ENCODE measurements at regions not wholly inside any gene's neighbourhood (a gene's known extent, or its start where the extent isn't known, plus 50 kb on each side); places are given as distances from the start of the nearest gene placed in this dataset.

GRCh38 chr1:218625393-218625792 lies 280.3 kb downstream of the TGFB2 start:
- no peak for DNase-seq (ENCODE audit: low read depth, low spot score)
- intact Hi-C loops (cut with micrococcal nuclease): no loop called here

More at GRCh38 chr1:218625393-218625792, 280.3 kb downstream of the TGFB2 start:
- Histone ChIP-seq H3K9me3 (ENCODE audit: control insufficient read depth in 1 of 2, insufficient read depth in 1 of 2, low read depth in 1 of 2, low read length in 2 of 2) (no peaks in the 10 kb centered on the region; a peak in 1 of 4 replicates), H4K20me1 (ENCODE audit: insufficient read depth) (no peaks in the 10 kb centered on the region), H3K79me2 (ENCODE audit: insufficient read depth, low read length) (no peaks in the 10 kb centered on the region), H3K4me3 (replicated peaks in 1 of 2; ENCODE audit: low read depth in 1 of 2, low read length in 2 of 2) (no peak overlapping the region), H3K27ac (ENCODE audit: low read depth, low read length) (no peak overlapping the region), H3K4me2 (ENCODE audit: low read length) (no peak overlapping the region), H3K4me1 (ENCODE audit: control insufficient read depth in 1 of 2, insufficient read depth in 2 of 2, low read length in 2 of 2) (no peaks in the 10 kb centered on the region), H3K9ac (ENCODE audit: low read length) (no peak overlapping the region), H2AFZ (ENCODE audit: low read depth, low read length, poor library complexity, severe bottlenecking) (no peak overlapping the region), H3K36me3 (ENCODE audit: control insufficient read depth in 1 of 2, insufficient read depth in 2 of 2, low read length in 2 of 2) (no peaks in the 10 kb centered on the region), H3K9me2 (ENCODE audit: insufficient read depth) (no peaks in the 10 kb centered on the region), H3K27me3 (ENCODE audit: insufficient read depth, low read length) (no peaks in the 10 kb centered on the region)
- ChIA-PET POLR2A (no interaction called here), RAD21 (ENCODE audit: low non-redundant PET in 1 of 2, low total read pairs in 2 of 2, uncharacterized antibody in 2 of 2, unreplicated experiment in 2 of 2) (no interaction called here), CTCF (no interaction called here)
- TF ChIP-seq MAX (IDR thresholded peaks at IDR 0.05) (no peak), EGR1 (IDR thresholded peaks at IDR 0.05; ENCODE audit: low read depth) (no peak), YY1 (IDR thresholded peaks at IDR 0.05; ENCODE audit: extremely low read depth, insufficient replicate concordance, low read depth, low read length) (no peak), SIN3A (IDR thresholded peaks at IDR 0.05; ENCODE audit: low read depth) (no peak), ZFX (IDR thresholded peaks at IDR 0.05) (no peak), ZNF274 (IDR thresholded peaks at IDR 0.05; ENCODE audit: low read depth, low read length) (no peak), RAD21 (IDR thresholded peaks at IDR 0.05; ENCODE audit: low read depth) (no peak), TCF7L2 (IDR thresholded peaks at IDR 0.05; ENCODE audit: borderline replicate concordance, extremely low read depth, insufficient read depth, insufficient read length) (no peak)
- TF ChIP-seq, protein P1, sequence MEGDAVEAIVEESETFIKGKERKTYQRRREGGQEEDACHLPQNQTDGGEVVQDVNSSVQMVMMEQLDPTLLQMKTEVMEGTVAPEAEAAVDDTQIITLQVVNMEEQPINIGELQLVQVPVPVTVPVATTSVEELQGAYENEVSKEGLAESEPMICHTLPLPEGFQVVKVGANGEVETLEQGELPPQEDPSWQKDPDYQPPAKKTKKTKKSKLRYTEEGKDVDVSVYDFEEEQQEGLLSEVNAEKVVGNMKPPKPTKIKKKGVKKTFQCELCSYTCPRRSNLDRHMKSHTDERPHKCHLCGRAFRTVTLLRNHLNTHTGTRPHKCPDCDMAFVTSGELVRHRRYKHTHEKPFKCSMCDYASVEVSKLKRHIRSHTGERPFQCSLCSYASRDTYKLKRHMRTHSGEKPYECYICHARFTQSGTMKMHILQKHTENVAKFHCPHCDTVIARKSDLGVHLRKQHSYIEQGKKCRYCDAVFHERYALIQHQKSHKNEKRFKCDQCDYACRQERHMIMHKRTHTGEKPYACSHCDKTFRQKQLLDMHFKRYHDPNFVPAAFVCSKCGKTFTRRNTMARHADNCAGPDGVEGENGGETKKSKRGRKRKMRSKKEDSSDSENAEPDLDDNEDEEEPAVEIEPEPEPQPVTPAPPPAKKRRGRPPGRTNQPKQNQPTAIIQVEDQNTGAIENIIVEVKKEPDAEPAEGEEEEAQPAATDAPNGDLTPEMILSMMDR (IDR thresholded peaks at IDR 0.05 in 2 of 3, conservative IDR thresholded peaks at IDR 0.05 in 1 of 3; ENCODE audit: borderline replicate concordance in 1 of 3, insufficient read depth in 1 of 3, low read depth in 2 of 3, low read length in 2 of 3): no peak
- TF ChIP-seq, protein P2, sequence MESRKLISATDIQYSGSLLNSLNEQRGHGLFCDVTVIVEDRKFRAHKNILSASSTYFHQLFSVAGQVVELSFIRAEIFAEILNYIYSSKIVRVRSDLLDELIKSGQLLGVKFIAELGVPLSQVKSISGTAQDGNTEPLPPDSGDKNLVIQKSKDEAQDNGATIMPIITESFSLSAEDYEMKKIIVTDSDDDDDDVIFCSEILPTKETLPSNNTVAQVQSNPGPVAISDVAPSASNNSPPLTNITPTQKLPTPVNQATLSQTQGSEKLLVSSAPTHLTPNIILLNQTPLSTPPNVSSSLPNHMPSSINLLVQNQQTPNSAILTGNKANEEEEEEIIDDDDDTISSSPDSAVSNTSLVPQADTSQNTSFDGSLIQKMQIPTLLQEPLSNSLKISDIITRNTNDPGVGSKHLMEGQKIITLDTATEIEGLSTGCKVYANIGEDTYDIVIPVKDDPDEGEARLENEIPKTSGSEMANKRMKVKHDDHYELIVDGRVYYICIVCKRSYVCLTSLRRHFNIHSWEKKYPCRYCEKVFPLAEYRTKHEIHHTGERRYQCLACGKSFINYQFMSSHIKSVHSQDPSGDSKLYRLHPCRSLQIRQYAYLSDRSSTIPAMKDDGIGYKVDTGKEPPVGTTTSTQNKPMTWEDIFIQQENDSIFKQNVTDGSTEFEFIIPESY (IDR thresholded peaks at IDR 0.05; ENCODE audit: extremely low read depth, insufficient replicate concordance, low read length): no peak
- TF ChIP-seq, protein P3, sequence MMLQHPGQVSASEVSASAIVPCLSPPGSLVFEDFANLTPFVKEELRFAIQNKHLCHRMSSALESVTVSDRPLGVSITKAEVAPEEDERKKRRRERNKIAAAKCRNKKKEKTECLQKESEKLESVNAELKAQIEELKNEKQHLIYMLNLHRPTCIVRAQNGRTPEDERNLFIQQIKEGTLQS (IDR thresholded peaks at IDR 0.05): no peak
- no peak for ATAC-seq
- no TSS peak for BruUV-seq (replicated peaks)
